ENCODE measurements at regions not wholly inside any gene's neighbourhood (a gene's known extent, or its start where the extent isn't known, plus 50 kb on each side); places are given as distances from the start of the nearest gene placed in this dataset.

- TF ChIP-seq CTCF (IDR thresholded peaks at IDR 0.05), result no peak
- ATAC-seq (ENCODE audit: low FRiP score) (no peak), DNase-seq (ENCODE audit: low spot score) (no peak)
Observed at GRCh38 chr2:19560785-19561184, 202.4 kb upstream of the OSR1 start.

- DNase-seq (ENCODE audit: low spot score), result no peak
- TF ChIP-seq CTCF (IDR thresholded peaks at IDR 0.05), result no peak
- ATAC-seq (ENCODE audit: low FRiP score), result no peak
Observed at GRCh38 chr2:19559596-19560240, 201.3 kb upstream of the OSR1 start.

- ATAC-seq (ENCODE audit: low FRiP score) (no peak), DNase-seq (ENCODE audit: low spot score) (no peak)
- no peak for TF ChIP-seq CTCF (IDR thresholded peaks at IDR 0.05)
Observed at GRCh38 chr2:19556648-19557047, 198.2 kb upstream of the OSR1 start.

- ATAC-seq (ENCODE audit: low FRiP score), result no peak
- no peak for TF ChIP-seq CTCF (IDR thresholded peaks at IDR 0.05)
- DNase-seq (ENCODE audit: low spot score), result no peak
Observed at GRCh38 chr2:19554520-19554919, 196.1 kb upstream of the OSR1 start.

GRCh38 chr2:19552270-19552669 lies 193.8 kb upstream of the OSR1 start:
- DNase-seq (ENCODE audit: low spot score), result no peak
- TF ChIP-seq CTCF (IDR thresholded peaks at IDR 0.05), result no peak
- no peak for ATAC-seq (ENCODE audit: low FRiP score)

GRCh38 chr2:19550750-19551149 lies 192.3 kb upstream of the OSR1 start:
- no peak for TF ChIP-seq CTCF (IDR thresholded peaks at IDR 0.05)
- ATAC-seq (ENCODE audit: low FRiP score) (no peak), DNase-seq (ENCODE audit: low spot score) (no peak)

GRCh38 chr2:19549821-19550220 lies 191.4 kb upstream of the OSR1 start:
- no peak for DNase-seq (ENCODE audit: low spot score)
- no peak for TF ChIP-seq CTCF (IDR thresholded peaks at IDR 0.05)
- no peak for ATAC-seq (ENCODE audit: low FRiP score)

Data from omental fat pad (tissue), 3 donors.